Astrocyte (in vitro differentiated cells and primary cell): ENCODE measurements at regions not wholly inside any gene's neighbourhood (a gene's known extent, or its start where the extent isn't known, plus 50 kb on each side); places are given as distances from the start of the nearest gene placed in this dataset.

ENCODE experiments used
- CTCF ChIP-seq: IDR thresholded peaks from 2 replicates; pipeline ENCODE4 v1.5.1; 2011; ENCODE audit warnings: low read depth, mild to moderate bottlenecking, inconsistent platforms, low read length, moderate library complexity; ENCODE audit not compliant: insufficient read depth
- EZH2 ChIP-seq: IDR thresholded peaks from 2 replicates; pipeline ENCODE4 v1.6.1; 2012; ENCODE audit warnings: mild to moderate bottlenecking, low read length, inconsistent platforms; ENCODE audit not compliant: insufficient read depth

DNA sequence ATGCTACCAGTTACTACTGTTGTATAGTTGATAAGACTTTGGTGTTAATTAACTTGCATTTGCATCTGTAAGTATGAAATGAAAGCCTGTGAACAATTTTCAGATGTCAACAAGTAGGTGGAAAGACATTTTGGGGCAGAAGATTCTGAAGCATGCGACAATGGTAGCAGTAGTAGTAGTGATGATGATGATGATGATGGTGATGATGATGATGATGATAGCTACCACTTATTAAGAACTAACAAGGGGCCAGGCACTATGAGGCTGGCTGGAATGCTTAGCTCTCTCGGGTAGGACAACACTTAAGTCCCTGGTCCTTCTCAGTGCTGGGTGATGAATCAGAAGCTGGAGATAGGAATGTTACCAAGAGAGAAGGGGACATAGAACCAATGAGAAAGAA lies 333.4 kb upstream of the IL12A start:
- no peak for TF ChIP-seq CTCF
- no peak for TF ChIP-seq EZH2
